Kidney (tissue), 13 donors: ENCODE measurements at regions not wholly inside any gene's neighbourhood (a gene's known extent, or its start where the extent isn't known, plus 50 kb on each side); places are given as distances from the start of the nearest gene placed in this dataset.

Source experiments
- DNase-seq, 5 donors: peaks; one replicate each; pipeline ENCODE4 v3.0.0-alpha.2; 2013 to 2020
- FAIRE-seq: peaks from 2 replicates; lab custom pipeline; 2012; peaks lifted over from hg19 to GRCh38; lab: Jason Lieb, UNC
- H3K27ac ChIP-seq, 2 donors: one replicate each; pipeline ENCODE4 v1.7.0; 2013; ENCODE audit warnings: low read depth in 2 of 2, low read length in 2 of 2, inconsistent platforms in 1 of 2
- H3K27me3 ChIP-seq: one replicate; pipeline ENCODE4 v1.7.1; 2013; ENCODE audit warnings: low read length, inconsistent platforms; ENCODE audit not compliant: control insufficient read depth, insufficient read depth
- H3K36me3 ChIP-seq, 3 donors: one replicate each; pipeline versions ENCODE4 v1.7.0 to v1.7.1; 2013; ENCODE audit warnings: low read length in 3 of 3, control low read depth in 1 of 3, inconsistent platforms in 1 of 3; ENCODE audit not compliant: insufficient read depth in 3 of 3, control insufficient read depth in 2 of 3
- H3K4me1 ChIP-seq, 3 donors: one replicate each; pipeline versions ENCODE4 v1.7.0 to v1.7.1; 2013; ENCODE audit warnings: low read length in 3 of 3, inconsistent platforms in 1 of 3, low read depth in 1 of 3; ENCODE audit not compliant: control insufficient read depth in 2 of 3, insufficient read depth in 2 of 3
- H3K4me3 ChIP-seq, 3 donors: one replicate each; pipeline versions ENCODE4 v1.7.0 to v1.8.1; 2013; ENCODE audit warnings: low read length in 3 of 3, control low read depth in 1 of 3, inconsistent platforms in 1 of 3
- H3K9ac ChIP-seq, 3 donors: one replicate each; pipeline versions ENCODE4 v1.7.0 to v1.7.1; 2013; ENCODE audit warnings: low read length in 3 of 3, control low read depth in 1 of 3, inconsistent platforms in 1 of 3
- H3K9me3 ChIP-seq, 3 donors: one replicate each; pipeline versions ENCODE4 v1.7.0 to v1.7.1; 2013; ENCODE audit warnings: low read length in 3 of 3, control low read depth in 1 of 3, inconsistent platforms in 1 of 3; ENCODE audit not compliant: control insufficient read depth in 2 of 3, insufficient read depth in 1 of 3
- intact Hi-C: fragments of 100-400 bp; cut with DNase I; formaldehyde crosslinking; loops from one replicate; pipeline ENCODE4 v1.11.1; 2022
- TF ChIP-seq, protein P1 (sequence below): IDR thresholded peaks from 3 replicates; pipeline ENCODE4 v1.5.1; 2012; ENCODE audit warnings: mild to moderate bottlenecking, moderate library complexity, borderline replicate concordance; ENCODE audit not compliant: insufficient read depth; ENCODE audit errors: extremely low read depth
- donor health status: control.
- donor health status: control.
- donor health status: control.
- donor health status: control.
- donor health status: control.
- donor health status: DM: yes; HTN: yes; CAD: no.
- donor health status: Normal renal cell carcinoma (clear cell type).

DNA sequence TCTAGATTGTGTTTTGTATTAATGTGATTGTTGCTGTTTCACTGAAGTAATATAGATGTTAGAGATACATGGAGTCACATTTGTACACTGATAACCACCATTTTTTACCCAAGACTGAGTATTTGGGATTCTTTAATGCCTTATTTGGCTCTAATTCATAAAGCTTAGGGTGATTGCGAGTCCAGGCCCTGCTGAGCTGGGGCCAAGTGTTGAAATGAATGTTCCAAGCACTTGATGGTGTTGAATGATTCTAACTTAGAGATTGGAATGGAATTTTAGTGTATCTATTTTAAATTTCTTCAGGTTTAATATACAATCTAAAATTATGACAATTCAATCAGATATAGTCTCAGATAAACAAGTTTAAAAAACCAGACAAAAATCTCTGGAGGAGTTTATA, 329.4 kb upstream of the SLC35B3 start:
- no peaks in the 10 kb centered on the region for H3K36me3 ChIP-seq
- intact Hi-C loops = no loop called here
- no peak overlapping the region for H3K9ac ChIP-seq
- H3K4me3 ChIP-seq = no peak overlapping the region
- H3K9me3 ChIP-seq = no peaks in the 10 kb centered on the region
- DNase-seq (peak in 1 of 5 donors; percentile 2), FAIRE-seq (no peak)
- no peaks in the 10 kb centered on the region for H3K4me1 ChIP-seq
- H3K27ac ChIP-seq = no peak overlapping the region
- no peaks in the 10 kb centered on the region for H3K27me3 ChIP-seq
- TF ChIP-seq, protein P1, sequence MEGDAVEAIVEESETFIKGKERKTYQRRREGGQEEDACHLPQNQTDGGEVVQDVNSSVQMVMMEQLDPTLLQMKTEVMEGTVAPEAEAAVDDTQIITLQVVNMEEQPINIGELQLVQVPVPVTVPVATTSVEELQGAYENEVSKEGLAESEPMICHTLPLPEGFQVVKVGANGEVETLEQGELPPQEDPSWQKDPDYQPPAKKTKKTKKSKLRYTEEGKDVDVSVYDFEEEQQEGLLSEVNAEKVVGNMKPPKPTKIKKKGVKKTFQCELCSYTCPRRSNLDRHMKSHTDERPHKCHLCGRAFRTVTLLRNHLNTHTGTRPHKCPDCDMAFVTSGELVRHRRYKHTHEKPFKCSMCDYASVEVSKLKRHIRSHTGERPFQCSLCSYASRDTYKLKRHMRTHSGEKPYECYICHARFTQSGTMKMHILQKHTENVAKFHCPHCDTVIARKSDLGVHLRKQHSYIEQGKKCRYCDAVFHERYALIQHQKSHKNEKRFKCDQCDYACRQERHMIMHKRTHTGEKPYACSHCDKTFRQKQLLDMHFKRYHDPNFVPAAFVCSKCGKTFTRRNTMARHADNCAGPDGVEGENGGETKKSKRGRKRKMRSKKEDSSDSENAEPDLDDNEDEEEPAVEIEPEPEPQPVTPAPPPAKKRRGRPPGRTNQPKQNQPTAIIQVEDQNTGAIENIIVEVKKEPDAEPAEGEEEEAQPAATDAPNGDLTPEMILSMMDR = no peak

DNA sequence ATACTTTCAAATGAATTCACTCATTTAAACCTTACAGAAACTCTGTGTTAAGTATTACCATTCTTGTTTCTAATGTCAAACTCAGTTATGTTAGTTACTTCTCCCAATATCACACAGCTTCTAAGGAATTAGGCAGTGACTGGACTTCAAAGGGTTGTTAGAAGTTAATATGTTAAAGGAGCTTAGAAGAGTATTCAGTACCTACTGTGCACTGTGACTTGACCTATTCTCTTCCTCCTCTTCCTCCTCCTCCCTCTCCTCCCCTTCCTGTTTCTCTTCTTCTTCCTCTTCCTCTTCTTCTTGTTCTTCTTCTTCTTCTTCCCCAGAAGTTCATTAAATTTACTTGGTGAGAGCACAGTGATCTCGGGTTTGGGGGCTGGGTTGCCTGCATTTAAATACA, 325.6 kb upstream of the SLC35B3 start:
- DNase-seq = no peak

DNA sequence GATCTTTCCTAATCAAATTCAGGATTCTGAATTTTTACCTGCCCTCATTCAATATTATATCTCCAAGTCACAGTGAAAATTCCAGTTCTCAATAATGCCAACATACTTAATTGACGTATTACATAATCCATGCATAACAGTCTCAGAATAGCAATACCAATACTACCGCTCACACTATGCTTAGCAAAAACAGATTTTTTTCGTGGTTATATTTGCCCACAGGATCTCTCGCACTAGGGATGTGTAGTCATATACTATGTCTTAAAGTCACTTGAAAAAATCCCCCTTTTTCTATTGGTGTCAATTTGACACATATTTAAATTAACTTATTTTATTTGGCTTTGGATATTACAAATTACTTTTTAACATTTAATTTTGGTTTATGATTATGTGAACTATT, 323.1 kb upstream of the SLC35B3 start:
- FAIRE-seq (no peak), DNase-seq (no peak)
- Histone ChIP-seq H3K27me3 (no peaks in the 10 kb centered on the region), H3K9ac (no peak overlapping the region), H3K4me3 (no peak overlapping the region), H3K9me3 (no peaks in the 10 kb centered on the region), H3K36me3 (no peaks in the 10 kb centered on the region), H3K4me1 (no peaks in the 10 kb centered on the region), H3K27ac (no peak overlapping the region)
- intact Hi-C loops = no loop called here
- TF ChIP-seq, protein P1 = no peak

More for the DNA sequence above, 325.6 kb upstream of the SLC35B3 start:
- no peak overlapping the region for H3K4me3 ChIP-seq
- H3K9ac ChIP-seq = no peak overlapping the region
- no peaks in the 10 kb centered on the region for H3K4me1 ChIP-seq
- H3K27me3 ChIP-seq = no peaks in the 10 kb centered on the region
- H3K27ac ChIP-seq = no peak overlapping the region
- FAIRE-seq = no peak
- H3K36me3 ChIP-seq = no peaks in the 10 kb centered on the region
- intact Hi-C loops = no loop called here
- TF ChIP-seq, protein P1 = no peak
- H3K9me3 ChIP-seq = no peaks in the 10 kb centered on the region

DNA sequence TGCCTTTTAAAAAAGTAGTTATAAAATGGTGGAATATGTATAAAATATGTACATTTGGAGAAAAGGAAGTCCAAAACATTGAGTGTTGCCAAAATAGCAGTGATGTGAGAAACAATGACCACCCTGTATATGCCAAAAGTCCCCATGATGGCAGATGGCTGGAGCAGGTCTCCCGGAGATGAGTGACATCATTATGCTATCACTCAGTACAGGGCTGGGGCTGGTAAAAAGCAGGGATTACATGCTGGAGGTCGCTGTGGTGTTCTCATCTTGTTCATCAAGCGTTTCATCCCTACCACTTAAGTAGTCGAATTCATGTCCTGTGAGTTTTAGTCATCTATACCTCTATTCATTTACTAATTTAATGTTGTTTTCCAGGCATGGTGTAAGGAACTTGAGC, 315.3 kb upstream of the SLC35B3 start:
- Histone ChIP-seq H3K4me3 (no peak overlapping the region), H3K9ac (no peak overlapping the region), H3K9me3 (no peaks in the 10 kb centered on the region), H3K4me1 (no peaks in the 10 kb centered on the region), H3K36me3 (no peaks in the 10 kb centered on the region), H3K27me3 (no peaks in the 10 kb centered on the region), H3K27ac (no peak overlapping the region)
- no peak for DNase-seq
- FAIRE-seq = no peak
- TF ChIP-seq, protein P1 = no peak
- intact Hi-C loops = no loop called here
